HCT116 (cell line): ENCODE measurements at regions not wholly inside any gene's neighbourhood (a gene's known extent, or its start where the extent isn't known, plus 50 kb on each side); places are given as distances from the start of the nearest gene placed in this dataset.

Source experiments
- ATAC-seq: fragments of 200-7000 bp; cut with Tn5 transposase; 2 replicates; pipeline ENCODE4 v1.9.1; 2020; ENCODE audit warnings: mild to moderate bottlenecking, moderate library complexity
- BruUV-seq: library from RNA; stranded (reverse); fragments of 400-500 nt; replicated peaks from 2 replicates; lab custom pipeline; 2021; lab: Mats Ljungman, UMichigan
- CTCF ChIA-PET: fragments of 300-600 bp; sonication (Branson Sonifier 250); formaldehyde crosslinking; loops from one replicate; lab custom pipeline; 2021; ENCODE audit warnings: antibody characterized with exemption; lab: Charles Lee
- POLR2A ChIA-PET: fragments of 300-600, 350-600 bp; sonication (Branson Sonifier 250); formaldehyde crosslinking; loops from one replicate; lab custom pipeline; 2021; ENCODE audit warnings: antibody characterized with exemption; lab: Charles Lee
- RAD21 ChIA-PET, 2 experiments: fragments of 300-600 bp; sonication (Branson Sonifier 250); formaldehyde crosslinking; loops; one replicate each; lab custom pipeline; 2023; ENCODE audit warnings: low total read pairs in 2 of 2; ENCODE audit not compliant: uncharacterized antibody in 2 of 2, unreplicated experiment in 2 of 2, low non-redundant PET in 1 of 2; lab: Charles Lee
- DNase-seq: peaks from one replicate; pipeline ENCODE4 v3.0.0-alpha.2; 2010; ENCODE audit warnings: low read depth, low spot score
- H2AFZ ChIP-seq: fragments of 200-600 bp; shearing (Covaris generic), sonication (generic); 2 replicates; pipeline ENCODE4 v1.6.1; 2017; ENCODE audit warnings: low read depth, mixed run types, mixed read lengths, antibody characterized with exemption, low read length; ENCODE audit not compliant: poor library complexity, severe bottlenecking
- H3K27ac ChIP-seq: 2 replicates; pipeline ENCODE4 v1.5.1; 2012; ENCODE audit warnings: low read depth, low read length
- H3K27me3 ChIP-seq: fragments of 200-600 bp; sonication (generic); 2 replicates; pipeline ENCODE4 v1.6.1; 2016; ENCODE audit warnings: mixed run types, low read length, mixed read lengths; ENCODE audit not compliant: insufficient read depth
- H3K36me3 ChIP-seq, 2 experiments: fragments of 200-500 bp in 1 of 2; fragments of 200-600 bp in 1 of 2; sonication (Bioruptor generic) in 1 of 2; sonication (generic) in 1 of 2; 2 replicates each; pipeline versions ENCODE4 v1.5.1 to v1.6.1; 2014 to 2016; ENCODE audit warnings: low read length in 2 of 2, inconsistent platforms in 1 of 2, mixed read lengths in 1 of 2, mixed run types in 1 of 2; ENCODE audit not compliant: insufficient read depth in 2 of 2, control insufficient read depth in 1 of 2
- H3K4me1 ChIP-seq, 2 experiments: fragments of 200-600 bp in 1 of 2; sonication (generic) in 1 of 2; 2 replicates each; pipeline versions ENCODE4 v1.5.1 to v1.6.1; 2012 to 2017; ENCODE audit warnings: low read length in 2 of 2, inconsistent platforms in 1 of 2, mild to moderate bottlenecking in 1 of 2, mixed read lengths in 1 of 2, mixed run types in 1 of 2, moderate library complexity in 1 of 2; ENCODE audit not compliant: insufficient read depth in 2 of 2, control insufficient read depth in 1 of 2
- H3K4me2 ChIP-seq: fragments of 200-600 bp; sonication (generic); 2 replicates; pipeline ENCODE4 v1.6.1; 2017; ENCODE audit warnings: mixed run types, low read length, mixed read lengths
- H3K4me3 ChIP-seq, 2 experiments: fragments of 200-600 bp in 1 of 2; sonication (generic) in 1 of 2; replicated peaks in 1 of 2; 2 replicates each; pipeline ENCODE4 v1.5.1; 2011 to 2016; ENCODE audit warnings: low read length in 2 of 2, control low read depth in 1 of 2, low read depth in 1 of 2, mild to moderate bottlenecking in 1 of 2, mixed read lengths in 1 of 2, mixed run types in 1 of 2
- H3K79me2 ChIP-seq: fragments of 200-600 bp; sonication (generic); 2 replicates; pipeline ENCODE4 v1.6.1; 2017; ENCODE audit warnings: mild to moderate bottlenecking, mixed run types, low read length, moderate library complexity, mixed read lengths; ENCODE audit not compliant: insufficient read depth
- H3K9ac ChIP-seq: fragments of 200-600 bp; sonication (generic); 2 replicates; pipeline ENCODE4 v1.6.1; 2016; ENCODE audit warnings: low read length, mixed read lengths
- H3K9me2 ChIP-seq: fragments of 200-600 bp; sonication (generic), shearing (Covaris generic); 2 replicates; pipeline ENCODE4 v1.6.1; 2017; ENCODE audit warnings: mixed run types, mild to moderate bottlenecking, moderate library complexity; ENCODE audit not compliant: insufficient read depth
- H3K9me3 ChIP-seq, 2 experiments: fragments of 200-500 bp in 1 of 2; fragments of 200-600 bp in 1 of 2; sonication (Bioruptor generic) in 1 of 2; sonication (generic) in 1 of 2; 2 replicates each; pipeline ENCODE4 v1.6.1; 2014 to 2017; ENCODE audit warnings: low read length in 2 of 2, mixed read lengths in 2 of 2, inconsistent platforms in 1 of 2, low read depth in 1 of 2, mild to moderate bottlenecking in 1 of 2, mixed run types in 1 of 2, moderate library complexity in 1 of 2; ENCODE audit not compliant: control insufficient read depth in 1 of 2, insufficient read depth in 1 of 2
- H4K20me1 ChIP-seq: fragments of 200-600 bp; sonication (generic), shearing (Covaris generic); 2 replicates; pipeline ENCODE4 v1.6.1; 2017; ENCODE audit warnings: mixed run types, mild to moderate bottlenecking, moderate library complexity; ENCODE audit not compliant: insufficient read depth
- ATF3 ChIP-seq: IDR thresholded peaks from 2 replicates; pipeline ENCODE4 v1.6.1; 2012
- CEBPB ChIP-seq: IDR thresholded peaks from 2 replicates; pipeline ENCODE4 v1.6.1; 2012; ENCODE audit warnings: low read depth
- CTCF ChIP-seq, 3 experiments: fragments of 200-600 bp in 1 of 3; sonication (generic) in 1 of 3; IDR thresholded peaks in 2 of 3; conservative IDR thresholded peaks in 1 of 3; 2 replicates each; pipeline ENCODE4 v1.5.1; 2012 to 2017; ENCODE audit warnings: low read depth in 2 of 3, low read length in 2 of 3, antibody characterized with exemption in 1 of 3, borderline replicate concordance in 1 of 3, control low read depth in 1 of 3, mild to moderate bottlenecking in 1 of 3, mixed read lengths in 1 of 3, mixed run types in 1 of 3, moderate library complexity in 1 of 3; ENCODE audit not compliant: insufficient read depth in 1 of 3
- ELF1 ChIP-seq: IDR thresholded peaks from 2 replicates; pipeline ENCODE4 v1.6.1; 2012; ENCODE audit warnings: low read depth, borderline replicate concordance
- JUND ChIP-seq: IDR thresholded peaks from 2 replicates; pipeline ENCODE4 v1.6.1; 2012
- MAX ChIP-seq: IDR thresholded peaks from 2 replicates; pipeline ENCODE4 v1.6.1; 2012
- SIN3A ChIP-seq: IDR thresholded peaks from 2 replicates; pipeline ENCODE4 v1.6.1; 2012; ENCODE audit warnings: low read depth
- ZBTB33 ChIP-seq: IDR thresholded peaks from 2 replicates; pipeline ENCODE4 v1.6.1; 2011; ENCODE audit warnings: mild to moderate bottlenecking, low read length, moderate library complexity; ENCODE audit not compliant: insufficient replicate concordance; ENCODE audit errors: extremely low read depth
- ZFX ChIP-seq: fragments of 450-650 bp; IDR thresholded peaks from 2 replicates; pipeline ENCODE4 v1.6.1; 2017
- intact Hi-C: fragments of 100-400 bp; cut with micrococcal nuclease; formaldehyde crosslinking; loops from 2 replicates; pipeline ENCODE4 v1.10.0; 2022

GRCh38 chr11:120058931-120059330, 79.0 kb downstream of the TRIM29 start:
- intact Hi-C loops, result no loop called here
- H3K79me2 ChIP-seq, result no peaks in the 10 kb centered on the region
- no peaks in the 10 kb centered on the region for H3K9me2 ChIP-seq
- POLR2A ChIA-PET, result no interaction called here
- no peak overlapping the region for H3K4me2 ChIP-seq
- no peak overlapping the region for H3K27ac ChIP-seq
- ATAC-seq (no peak), DNase-seq (no peak)
- H3K9ac ChIP-seq, result no peak overlapping the region
- peaks cover 2% of the 10 kb centered on the region; the same call in 1 of the 2 replicates for H3K27me3 ChIP-seq
- peaks cover 0 to 8% of the 10 kb centered on the region in 2 experiments; a peak in 1 of 4 replicates for H3K4me1 ChIP-seq
- no TSS peak for BruUV-seq
- no peaks in the 10 kb centered on the region for H3K9me3 ChIP-seq
- no peaks in the 10 kb centered on the region for H3K36me3 ChIP-seq
- RAD21 ChIA-PET, result no interaction called here
- CTCF ChIA-PET, result no interaction called here
- TF ChIP-seq ELF1 (no peak), ZBTB33 (no peak), ATF3 (no peak), JUND (no peak), MAX (no peak), CEBPB (no peak), ZFX (no peak), SIN3A (no peak), CTCF (IDR thresholded peaks at IDR 0.05 in 2 of 3, conservative IDR thresholded peaks at IDR 0.05 in 1 of 3; ENCODE audit: borderline replicate concordance in 1 of 3, insufficient read depth in 1 of 3, low read depth in 2 of 3, low read length in 2 of 3) (no peak)
- no peak overlapping the region for H3K4me3 ChIP-seq
- H4K20me1 ChIP-seq, result no peaks in the 10 kb centered on the region
- no peak overlapping the region for H2AFZ ChIP-seq
